Mesenchymal stem cell (in vitro differentiated cells and primary cell): ENCODE measurements at regions not wholly inside any gene's neighbourhood (a gene's known extent, or its start where the extent isn't known, plus 50 kb on each side); places are given as distances from the start of the nearest gene placed in this dataset.

ENCODE experiments used
- DNase-seq: peaks from one replicate; pipeline ENCODE4 v3.0.0-alpha.2; 2013
- H2AFZ ChIP-seq: one replicate; pipeline ENCODE4 v1.6.1; 2013; ENCODE audit warnings: low read depth, mild to moderate bottlenecking, control low read depth, inconsistent platforms, low read length, moderate library complexity
- H2AK5ac ChIP-seq: 2 replicates; pipeline ENCODE4 v1.6.1; 2013; ENCODE audit warnings: low read length, moderate library complexity, mild to moderate bottlenecking, inconsistent platforms; ENCODE audit not compliant: severe bottlenecking
- H2BK120ac ChIP-seq: one replicate; pipeline ENCODE4 v1.6.1; 2013; ENCODE audit warnings: low read depth, mild to moderate bottlenecking, inconsistent platforms, low read length, moderate library complexity
- H2BK12ac ChIP-seq, 2 experiments: one replicate each; pipeline ENCODE4 v1.6.1; 2013; ENCODE audit warnings: inconsistent platforms in 2 of 2, low read length in 2 of 2, mild to moderate bottlenecking in 2 of 2, moderate library complexity in 2 of 2, control low read depth in 1 of 2
- H2BK15ac ChIP-seq: one replicate; pipeline ENCODE4 v1.6.1; 2013; ENCODE audit warnings: mild to moderate bottlenecking, low read depth, inconsistent platforms; ENCODE audit not compliant: poor library complexity, severe bottlenecking
- H2BK5ac ChIP-seq: 2 replicates; pipeline ENCODE4 v1.6.1; 2013; ENCODE audit warnings: low read depth, mild to moderate bottlenecking, low read length, control low read depth, inconsistent platforms; ENCODE audit not compliant: poor library complexity, severe bottlenecking
- H3K14ac ChIP-seq, 2 experiments: one replicate each; pipeline ENCODE4 v1.6.1; 2013; ENCODE audit warnings: inconsistent platforms in 2 of 2, low read length in 2 of 2, control low read depth in 1 of 2, mild to moderate bottlenecking in 1 of 2, moderate library complexity in 1 of 2
- H3K18ac ChIP-seq, 2 experiments: one replicate each; pipeline ENCODE4 v1.6.1; 2013; ENCODE audit warnings: inconsistent platforms in 2 of 2, low read length in 2 of 2, control low read depth in 1 of 2, low read depth in 1 of 2, mild to moderate bottlenecking in 1 of 2
- H3K23ac ChIP-seq, 2 experiments: one replicate each; pipeline ENCODE4 v1.6.1; 2013; ENCODE audit warnings: inconsistent platforms in 2 of 2, low read length in 2 of 2, mild to moderate bottlenecking in 2 of 2, moderate library complexity in 2 of 2, control low read depth in 1 of 2
- H3K27ac ChIP-seq: 2 replicates; pipeline ENCODE4 v1.5.1; 2013; ENCODE audit warnings: mild to moderate bottlenecking, moderate library complexity, low read length, control low read depth, inconsistent platforms; ENCODE audit not compliant: poor library complexity, severe bottlenecking
- H3K27me3 ChIP-seq, 2 experiments: 2 replicates each; pipeline versions ENCODE4 v1.6.1 to v1.7.0; 2013; ENCODE audit warnings: low read length in 2 of 2, mild to moderate bottlenecking in 2 of 2, moderate library complexity in 2 of 2, control low read depth in 1 of 2, inconsistent platforms in 1 of 2; ENCODE audit not compliant: control insufficient read depth in 1 of 2, insufficient read depth in 1 of 2
- H3K36me3 ChIP-seq, 2 experiments: 2 replicates each; pipeline versions ENCODE4 v1.6.1 to v1.7.0; 2013; ENCODE audit warnings: low read length in 2 of 2, control low read depth in 1 of 2, inconsistent platforms in 1 of 2, low read depth in 1 of 2, mild to moderate bottlenecking in 1 of 2; ENCODE audit not compliant: insufficient read depth in 2 of 2, control insufficient read depth in 1 of 2
- H3K4ac ChIP-seq, 2 experiments: one replicate each; pipeline ENCODE4 v1.6.1; 2013; ENCODE audit warnings: inconsistent platforms in 2 of 2, low read length in 2 of 2, mild to moderate bottlenecking in 2 of 2, moderate library complexity in 2 of 2, control low read depth in 1 of 2, low read depth in 1 of 2
- H3K4me1 ChIP-seq: 2 replicates; pipeline ENCODE4 v1.6.1; 2013; ENCODE audit warnings: low read depth, low read length, control low read depth; ENCODE audit not compliant: control insufficient read depth, insufficient read depth
- H3K4me2 ChIP-seq: 2 replicates; pipeline ENCODE4 v1.6.1; 2013; ENCODE audit warnings: low read length, mild to moderate bottlenecking, inconsistent platforms; ENCODE audit not compliant: poor library complexity, severe bottlenecking
- H3K4me3 ChIP-seq, 2 experiments: 2 replicates each; pipeline versions ENCODE4 v1.5.1 to v1.7.0; 2013; ENCODE audit warnings: low read length in 2 of 2, mild to moderate bottlenecking in 2 of 2, control low read depth in 1 of 2, low read depth in 1 of 2; ENCODE audit not compliant: insufficient read depth in 1 of 2
- H3K79me1 ChIP-seq: replicated peaks from 2 replicates; pipeline ENCODE4 v1.6.1; 2013; ENCODE audit warnings: mild to moderate bottlenecking, control low read depth, low read length, inconsistent platforms; ENCODE audit not compliant: poor library complexity, severe bottlenecking
- H3K9ac ChIP-seq: 2 replicates; pipeline ENCODE4 v1.7.0; 2013; ENCODE audit warnings: mild to moderate bottlenecking, low read length, moderate library complexity
- H3K9me3 ChIP-seq: 2 replicates; pipeline ENCODE4 v1.7.0; 2013; ENCODE audit warnings: mild to moderate bottlenecking, low read length; ENCODE audit not compliant: control insufficient read depth
- H4K8ac ChIP-seq: one replicate; pipeline ENCODE4 v1.6.1; 2013; ENCODE audit warnings: inconsistent platforms, mild to moderate bottlenecking, low read length, moderate library complexity
- H4K91ac ChIP-seq: one replicate; pipeline ENCODE4 v1.6.1; 2013; ENCODE audit warnings: mild to moderate bottlenecking, low read length, inconsistent platforms
- WGBS: methylation state at CpG from one replicate; pipeline ENCODE4 v1.1.7; 2013; ENCODE audit warnings: mixed read lengths; 5-methylcytosine and 5-hydroxymethylcytosine counted together

DNA sequence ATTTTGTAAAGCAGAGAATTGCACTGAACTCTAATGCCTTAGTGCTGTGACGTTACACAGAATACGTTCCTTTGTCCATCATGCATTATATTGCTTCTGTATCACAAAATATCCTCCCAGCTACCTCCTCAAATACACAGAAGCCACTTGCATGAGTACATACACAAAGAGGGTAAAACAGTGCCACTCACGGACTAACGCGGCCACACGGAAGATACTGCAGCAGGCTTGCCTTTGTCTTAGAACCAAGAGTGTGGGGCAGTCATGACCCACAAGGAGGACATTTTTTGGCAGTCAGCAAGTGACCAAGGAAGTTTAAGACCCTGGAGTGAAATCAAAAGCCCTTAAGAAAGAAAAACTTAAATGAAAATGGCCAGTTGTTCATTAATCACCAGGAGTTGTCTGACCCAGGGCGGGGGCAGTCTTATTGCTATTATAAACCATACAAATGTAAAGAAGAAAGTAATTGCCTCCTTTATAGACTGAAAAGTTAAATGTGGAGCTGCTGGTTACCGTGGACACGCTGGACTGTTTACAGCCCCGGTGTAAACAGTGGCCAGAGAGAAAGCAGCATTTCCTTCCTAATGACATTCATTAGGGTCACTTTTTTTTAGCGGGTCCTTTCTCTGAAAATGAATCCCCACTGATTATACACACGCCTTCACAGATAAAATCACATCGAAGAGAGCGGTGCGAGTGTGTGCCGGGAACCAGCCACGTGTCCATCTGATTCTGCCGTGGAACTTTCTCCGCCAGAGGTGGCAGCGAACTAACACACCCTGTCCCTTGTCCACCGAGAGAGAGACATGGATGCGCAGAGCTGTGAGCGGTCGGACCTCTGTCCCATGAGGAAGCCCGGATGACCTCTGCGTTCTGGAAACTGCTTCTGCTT lies 66.8 kb downstream of the SOX1 start:
- H4K8ac ChIP-seq, result no peak overlapping the region
- no peak overlapping the region for H2AFZ ChIP-seq
- H3K36me3 ChIP-seq, result no peaks in the 10 kb centered on the region
- no peak for DNase-seq
- no peak overlapping the region for H3K27ac ChIP-seq
- H3K4me3 ChIP-seq, result no peak overlapping the region
- H2BK15ac ChIP-seq, result no peak overlapping the region
- H2BK5ac ChIP-seq, result no peak overlapping the region
- H3K23ac ChIP-seq, result no peak overlapping the region
- no peaks in the 10 kb centered on the region for H3K9me3 ChIP-seq
- WGBS, result 76% methylated on average over 25 of the region's 26 CpGs
- H2BK120ac ChIP-seq, result no peak overlapping the region
- H3K4me2 ChIP-seq, result no peak overlapping the region
- no peak overlapping the region for H3K18ac ChIP-seq
- H3K79me1 ChIP-seq, result no peaks in the 10 kb centered on the region
- H3K9ac ChIP-seq, result no peak overlapping the region
- no peak overlapping the region for H2BK12ac ChIP-seq
- H4K91ac ChIP-seq, result no peak overlapping the region
- no peaks in the 10 kb centered on the region for H3K4me1 ChIP-seq
- H3K4ac ChIP-seq, result no peak overlapping the region
- H2AK5ac ChIP-seq, result no peak overlapping the region
- no peak overlapping the region for H3K14ac ChIP-seq
- no peaks in the 10 kb centered on the region for H3K27me3 ChIP-seq

DNA sequence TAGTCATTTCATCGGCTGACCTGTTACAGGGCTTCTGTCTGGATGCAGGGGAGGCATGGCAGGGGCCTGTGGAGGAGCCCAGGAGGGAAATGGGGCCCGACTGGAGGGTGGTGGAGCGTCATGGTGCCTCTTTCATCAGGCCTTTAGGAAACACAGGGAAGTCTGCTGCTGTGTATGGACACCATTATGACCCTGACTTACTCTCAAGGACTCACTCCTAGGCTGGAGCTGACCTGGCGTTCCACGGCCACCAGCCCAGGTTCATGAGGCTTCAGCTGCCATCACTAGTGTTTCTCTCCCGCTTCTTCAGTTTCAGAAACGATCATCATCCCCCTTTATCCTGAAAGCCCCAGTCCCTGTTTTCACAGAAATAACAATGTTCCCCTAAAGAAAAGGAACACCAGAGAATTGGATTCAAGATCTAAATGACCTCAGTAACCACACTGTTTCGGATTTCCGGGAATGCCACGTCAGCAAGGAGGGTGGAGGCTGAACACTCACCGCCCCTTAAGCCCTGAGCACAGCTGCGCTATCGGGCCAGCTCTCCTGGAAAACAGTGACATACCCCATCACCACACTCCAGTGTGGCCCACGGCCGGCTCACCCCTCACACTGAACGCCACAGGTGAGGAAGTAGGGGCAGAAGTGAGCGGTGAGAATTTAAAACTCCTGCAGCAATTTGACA lies 67.6 kb downstream of the SOX1 start:
- H4K8ac ChIP-seq, result no peak overlapping the region
- H3K27me3 ChIP-seq, result no peaks in the 10 kb centered on the region
- H3K4me2 ChIP-seq, result no peak overlapping the region
- H3K36me3 ChIP-seq, result no peaks in the 10 kb centered on the region
- H3K79me1 ChIP-seq, result no peaks in the 10 kb centered on the region
- H2BK15ac ChIP-seq, result no peak overlapping the region
- WGBS, result 77% methylated on average over 15 of the region's 17 CpGs
- H3K23ac ChIP-seq, result no peak overlapping the region
- H3K14ac ChIP-seq, result no peak overlapping the region
- no peak overlapping the region for H3K18ac ChIP-seq
- no peak overlapping the region for H3K27ac ChIP-seq
- no peak overlapping the region for H3K4ac ChIP-seq
- H2AK5ac ChIP-seq, result no peak overlapping the region
- no peaks in the 10 kb centered on the region for H3K4me1 ChIP-seq
- H3K4me3 ChIP-seq, result no peak overlapping the region
- no peak overlapping the region for H2BK120ac ChIP-seq
- no peak overlapping the region for H2BK12ac ChIP-seq
- H2AFZ ChIP-seq, result no peak overlapping the region
- no peaks in the 10 kb centered on the region for H3K9me3 ChIP-seq
- no peak overlapping the region for H4K91ac ChIP-seq
- DNase-seq, result no peak
- H3K9ac ChIP-seq, result no peak overlapping the region
- no peak overlapping the region for H2BK5ac ChIP-seq

DNA sequence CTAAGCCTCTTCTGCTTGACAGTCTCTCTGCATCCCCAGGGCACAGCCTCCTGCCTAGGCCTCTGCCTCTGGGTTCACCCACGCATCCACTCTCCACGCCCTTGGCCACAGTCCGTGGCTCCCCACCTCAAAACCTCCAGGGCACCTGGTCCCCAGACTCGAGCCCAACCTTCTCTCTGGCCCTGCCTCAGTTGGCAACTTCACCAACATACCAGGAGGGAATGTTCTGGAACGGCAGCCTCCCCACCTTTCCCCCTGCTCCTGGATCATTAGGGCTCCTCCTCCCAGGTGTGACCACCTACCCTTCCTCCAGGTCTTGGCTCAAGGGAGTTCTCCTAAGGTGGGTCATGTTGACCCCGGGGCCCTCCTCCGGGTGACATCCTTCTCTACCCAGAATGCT lies 69.1 kb downstream of the SOX1 start:
- WGBS, result 66% methylated on average over 7 of the region's 7 CpGs
- Histone ChIP-seq H3K14ac (no peak overlapping the region), H3K23ac (no peak overlapping the region), H3K27ac (no peak overlapping the region), H2BK5ac (no peak overlapping the region), H3K9me3 (no peaks in the 10 kb centered on the region), H3K4me3 (no peak overlapping the region), H2BK12ac (no peak overlapping the region), H4K91ac (no peak overlapping the region), H3K36me3 (no peaks in the 10 kb centered on the region), H3K79me1 (no peaks in the 10 kb centered on the region), H2AFZ (no peak overlapping the region), H2BK15ac (no peak overlapping the region), H4K8ac (no peak overlapping the region), H3K4ac (no peak overlapping the region), H3K27me3 (no peaks in the 10 kb centered on the region), H3K4me1 (no peaks in the 10 kb centered on the region), H3K4me2 (no peak overlapping the region), H2BK120ac (no peak overlapping the region), H3K18ac (no peak overlapping the region), H3K9ac (no peak overlapping the region), H2AK5ac (no peak overlapping the region)
- no peak for DNase-seq

DNA sequence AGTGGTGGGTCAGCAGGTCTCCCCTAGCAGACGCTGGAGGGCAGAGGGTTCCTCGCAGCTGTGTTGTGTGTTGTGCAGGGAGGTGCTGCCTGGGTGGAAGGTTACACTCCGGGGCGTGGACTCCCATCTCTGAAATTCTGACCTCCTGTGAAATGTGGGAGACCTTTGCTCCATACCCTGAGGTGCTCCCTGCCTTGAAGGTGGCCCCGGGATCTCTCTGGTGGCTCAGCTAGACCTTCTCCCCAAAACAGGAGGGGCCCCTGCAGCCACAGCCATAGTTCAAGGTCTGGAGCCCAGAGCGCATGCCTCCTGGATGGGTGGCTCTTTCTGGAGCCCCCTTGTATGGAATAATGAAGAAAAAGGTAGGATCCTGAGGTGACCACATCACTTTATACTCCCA lies 70.2 kb downstream of the SOX1 start:
- Histone ChIP-seq H3K27me3 (no peaks in the 10 kb centered on the region), H2BK120ac (no peak overlapping the region), H3K27ac (no peak overlapping the region), H3K9ac (no peak overlapping the region), H3K23ac (no peak overlapping the region), H3K36me3 (no peaks in the 10 kb centered on the region), H3K4me3 (no peak overlapping the region), H3K14ac (no peak overlapping the region), H3K79me1 (no peaks in the 10 kb centered on the region), H2BK12ac (no peak overlapping the region), H3K4me1 (no peaks in the 10 kb centered on the region), H3K9me3 (no peaks in the 10 kb centered on the region), H3K4ac (no peak overlapping the region), H3K18ac (no peak overlapping the region), H4K8ac (no peak overlapping the region), H2BK15ac (no peak overlapping the region), H2AK5ac (no peak overlapping the region), H4K91ac (no peak overlapping the region), H3K4me2 (no peak overlapping the region), H2AFZ (no peak overlapping the region), H2BK5ac (no peak overlapping the region)
- 84% methylated on average over 6 of the region's 6 CpGs for WGBS
- DNase-seq, result no peak
